ENCODE measurements at regions not wholly inside any gene's neighbourhood (a gene's known extent, or its start where the extent isn't known, plus 50 kb on each side); places are given as distances from the start of the nearest gene placed in this dataset.

DNA sequence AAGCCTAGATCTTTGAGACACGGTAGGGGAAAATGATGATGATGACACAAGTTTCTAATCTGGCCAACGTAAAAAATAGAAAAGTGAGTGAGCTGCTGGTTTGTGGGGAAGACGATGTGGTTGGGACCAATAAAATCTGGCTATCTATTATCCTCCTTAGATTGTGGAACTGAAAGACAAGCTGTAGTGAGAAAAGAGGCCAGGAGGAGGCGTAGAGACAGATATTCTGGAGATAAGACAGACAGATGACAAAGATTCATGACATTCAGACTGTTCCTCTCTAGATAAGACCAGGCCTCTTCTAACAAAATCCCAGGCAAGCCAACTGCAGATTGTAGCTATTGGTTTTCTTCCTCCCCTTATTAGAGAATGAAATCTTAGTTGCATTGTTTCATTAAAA, 376.3 kb upstream of the UBE2E3 start:
- H3K4me1 Mint-ChIP-seq = peaks cover 5 to 6% of the 10 kb centered on the region in 2 experiments
- no peak overlapping the region for H2AK5ac ChIP-seq (ENCODE audit: insufficient read length, low read length)
- DNase-seq = no peak

More for the DNA sequence above, 376.3 kb upstream of the UBE2E3 start:
- H3K4me1 ChIP-seq (ENCODE audit: insufficient read depth, low read length) = no peaks in the 10 kb centered on the region
- H3K23me2 ChIP-seq (ENCODE audit: insufficient read length, low read depth, low read length, poor library complexity, severe bottlenecking) = no peaks in the 10 kb centered on the region
- H4K91ac ChIP-seq (ENCODE audit: insufficient read length, low read depth, low read length) = no peak overlapping the region
- no peak overlapping the region for H2BK120ac ChIP-seq (ENCODE audit: low read depth, low read length, poor library complexity, severe bottlenecking)
- H3K4ac ChIP-seq (ENCODE audit: low read depth, low read length) = no peak overlapping the region
- H3K56ac ChIP-seq (ENCODE audit: insufficient read length, low read depth, low read length) = no peak overlapping the region
- no peaks in the 10 kb centered on the region for H3K9me3 ChIP-seq (ENCODE audit: control insufficient read depth, low read depth, low read length)
- H3K79me2 ChIP-seq (ENCODE audit: insufficient read depth, low read length) = no peaks in the 10 kb centered on the region
- no peak overlapping the region for H2AFZ ChIP-seq (ENCODE audit: low read length)
- H3K27me3 Mint-ChIP-seq (ENCODE audit: low read depth) = no peaks in the 10 kb centered on the region
- H3K27ac Mint-ChIP-seq = no peak overlapping the region
- H3K14ac ChIP-seq (ENCODE audit: insufficient read depth, low read length) = no peak overlapping the region
- H3K9me3 Mint-ChIP-seq = no peaks in the 10 kb centered on the region
- H2BK5ac ChIP-seq (ENCODE audit: insufficient read length, low read length) = no peak overlapping the region
- no peak overlapping the region for H3K18ac ChIP-seq (ENCODE audit: insufficient read length, low read depth, low read length)
- H4K8ac ChIP-seq (replicated peaks; ENCODE audit: insufficient read length, low read depth, low read length) = no peak overlapping the region
- no peak overlapping the region for H3K27ac ChIP-seq (ENCODE audit: insufficient read length, low read depth, low read length)
- no peak overlapping the region for H3K4me2 ChIP-seq (ENCODE audit: insufficient read depth, insufficient read length, low read length)
- H3K9ac ChIP-seq (ENCODE audit: extremely low read depth, insufficient read length, low read length) = no peak overlapping the region
- no CpG with 5 or more reads among the region's 4 CpGs for WGBS (ENCODE audit: extremely low coverage, insufficient read length, low lambda C conversion rate)
- no peaks in the 10 kb centered on the region for H3K36me3 Mint-ChIP-seq (ENCODE audit: insufficient read depth in 1 of 3, low read depth in 3 of 3)
- H2BK15ac ChIP-seq (ENCODE audit: low read depth, low read length) = no peak overlapping the region
- no peak overlapping the region for H4K5ac ChIP-seq (ENCODE audit: insufficient read length, low read depth, low read length)
- no peak overlapping the region for H3T11ph ChIP-seq (ENCODE audit: low read length)
- H3K4me3 Mint-ChIP-seq = no peak overlapping the region
- no peaks in the 10 kb centered on the region for H4K20me1 ChIP-seq (ENCODE audit: control insufficient read depth, insufficient read depth, insufficient read length)
- TF ChIP-seq, protein P1, sequence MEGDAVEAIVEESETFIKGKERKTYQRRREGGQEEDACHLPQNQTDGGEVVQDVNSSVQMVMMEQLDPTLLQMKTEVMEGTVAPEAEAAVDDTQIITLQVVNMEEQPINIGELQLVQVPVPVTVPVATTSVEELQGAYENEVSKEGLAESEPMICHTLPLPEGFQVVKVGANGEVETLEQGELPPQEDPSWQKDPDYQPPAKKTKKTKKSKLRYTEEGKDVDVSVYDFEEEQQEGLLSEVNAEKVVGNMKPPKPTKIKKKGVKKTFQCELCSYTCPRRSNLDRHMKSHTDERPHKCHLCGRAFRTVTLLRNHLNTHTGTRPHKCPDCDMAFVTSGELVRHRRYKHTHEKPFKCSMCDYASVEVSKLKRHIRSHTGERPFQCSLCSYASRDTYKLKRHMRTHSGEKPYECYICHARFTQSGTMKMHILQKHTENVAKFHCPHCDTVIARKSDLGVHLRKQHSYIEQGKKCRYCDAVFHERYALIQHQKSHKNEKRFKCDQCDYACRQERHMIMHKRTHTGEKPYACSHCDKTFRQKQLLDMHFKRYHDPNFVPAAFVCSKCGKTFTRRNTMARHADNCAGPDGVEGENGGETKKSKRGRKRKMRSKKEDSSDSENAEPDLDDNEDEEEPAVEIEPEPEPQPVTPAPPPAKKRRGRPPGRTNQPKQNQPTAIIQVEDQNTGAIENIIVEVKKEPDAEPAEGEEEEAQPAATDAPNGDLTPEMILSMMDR (conservative IDR thresholded peaks at IDR 0.05) = peak; percentile 70
- H3K79me1 ChIP-seq (ENCODE audit: insufficient read depth, low read depth, low read length, poor library complexity, severe bottlenecking) = no peaks in the 10 kb centered on the region
- no peak overlapping the region for H2BK20ac ChIP-seq (ENCODE audit: low read depth, low read length, poor library complexity, severe bottlenecking)
- H2BK12ac ChIP-seq (ENCODE audit: insufficient read length, low read depth, low read length) = no peak overlapping the region
- H3K27me3 ChIP-seq (ENCODE audit: insufficient read depth, low read length) = no peaks in the 10 kb centered on the region
- no peak overlapping the region for H3K23ac ChIP-seq (ENCODE audit: insufficient read length, low read depth, low read length)

All from H9 (cell line).